ENCODE measurements at regions not wholly inside any gene's neighbourhood (a gene's known extent, or its start where the extent isn't known, plus 50 kb on each side); places are given as distances from the start of the nearest gene placed in this dataset.
"Not testable (repeated sequence)": the region's sequence is repeated elsewhere in the genome, so short reads cannot be mapped to it uniquely, and the experiment has no call there.

GRCh38 chr18:73101491-73101890 lies 233.7 kb upstream of the NETO1 start:
- TF ChIP-seq, protein P1, sequence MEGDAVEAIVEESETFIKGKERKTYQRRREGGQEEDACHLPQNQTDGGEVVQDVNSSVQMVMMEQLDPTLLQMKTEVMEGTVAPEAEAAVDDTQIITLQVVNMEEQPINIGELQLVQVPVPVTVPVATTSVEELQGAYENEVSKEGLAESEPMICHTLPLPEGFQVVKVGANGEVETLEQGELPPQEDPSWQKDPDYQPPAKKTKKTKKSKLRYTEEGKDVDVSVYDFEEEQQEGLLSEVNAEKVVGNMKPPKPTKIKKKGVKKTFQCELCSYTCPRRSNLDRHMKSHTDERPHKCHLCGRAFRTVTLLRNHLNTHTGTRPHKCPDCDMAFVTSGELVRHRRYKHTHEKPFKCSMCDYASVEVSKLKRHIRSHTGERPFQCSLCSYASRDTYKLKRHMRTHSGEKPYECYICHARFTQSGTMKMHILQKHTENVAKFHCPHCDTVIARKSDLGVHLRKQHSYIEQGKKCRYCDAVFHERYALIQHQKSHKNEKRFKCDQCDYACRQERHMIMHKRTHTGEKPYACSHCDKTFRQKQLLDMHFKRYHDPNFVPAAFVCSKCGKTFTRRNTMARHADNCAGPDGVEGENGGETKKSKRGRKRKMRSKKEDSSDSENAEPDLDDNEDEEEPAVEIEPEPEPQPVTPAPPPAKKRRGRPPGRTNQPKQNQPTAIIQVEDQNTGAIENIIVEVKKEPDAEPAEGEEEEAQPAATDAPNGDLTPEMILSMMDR (IDR thresholded peaks at IDR 0.05; ENCODE audit: poor library complexity): not testable (repeated sequence)
- not testable (repeated sequence) for TF ChIP-seq EZH2 (IDR thresholded peaks at IDR 0.05; ENCODE audit: borderline replicate concordance)

Measured in hepatocyte (in vitro differentiated cells).